SJSA1 (cell line): ENCODE measurements at regions not wholly inside any gene's neighbourhood (a gene's known extent, or its start where the extent isn't known, plus 50 kb on each side); places are given as distances from the start of the nearest gene placed in this dataset.

Experiments
- DNase-seq, 2 experiments: peaks; one replicate each; pipeline ENCODE4 v3.0.0-alpha.2; 2015 to 2020; ENCODE audit warnings: low spot score in 2 of 2, low read depth in 1 of 2
- H3K27ac ChIP-seq: fragments of 250-450 bp; sonication (Bioruptor Pico); 2 replicates; pipeline ENCODE4 v1.5.1; 2020; ENCODE audit warnings: mild to moderate bottlenecking, moderate library complexity
- H3K27me3 ChIP-seq: fragments of 250-450 bp; sonication (Bioruptor Pico); replicated peaks from 2 replicates; pipeline ENCODE4 v1.5.1; 2020; ENCODE audit warnings: mild to moderate bottlenecking, moderate library complexity
- H3K36me3 ChIP-seq: fragments of 250-450 bp; sonication (Bioruptor Pico); 2 replicates; pipeline ENCODE4 v1.5.1; 2020; ENCODE audit warnings: mild to moderate bottlenecking
- H3K4me1 ChIP-seq: fragments of 250-450 bp; sonication (Bioruptor Pico); replicated peaks from 2 replicates; pipeline ENCODE4 v1.6.1; 2021; ENCODE audit warnings: mild to moderate bottlenecking
- H3K4me3 ChIP-seq: fragments of 250-450 bp; sonication (Bioruptor Pico); 2 replicates; pipeline ENCODE4 v1.5.1; 2020; ENCODE audit warnings: mild to moderate bottlenecking
- H3K9me3 ChIP-seq: fragments of 250-450 bp; sonication (Bioruptor Pico); replicated peaks from 2 replicates; pipeline ENCODE4 v1.5.1; 2020; ENCODE audit warnings: mild to moderate bottlenecking

GRCh38 chr7:47103498-47104205, 478.3 kb downstream of the TNS3 start:
- DNase-seq, result no peak
- Histone ChIP-seq H3K4me3 (no peak overlapping the region), H3K9me3 (no peaks in the 10 kb centered on the region), H3K4me1 (no peaks in the 10 kb centered on the region), H3K27ac (no peak overlapping the region), H3K36me3 (no peaks in the 10 kb centered on the region), H3K27me3 (no peaks in the 10 kb centered on the region)

DNA sequence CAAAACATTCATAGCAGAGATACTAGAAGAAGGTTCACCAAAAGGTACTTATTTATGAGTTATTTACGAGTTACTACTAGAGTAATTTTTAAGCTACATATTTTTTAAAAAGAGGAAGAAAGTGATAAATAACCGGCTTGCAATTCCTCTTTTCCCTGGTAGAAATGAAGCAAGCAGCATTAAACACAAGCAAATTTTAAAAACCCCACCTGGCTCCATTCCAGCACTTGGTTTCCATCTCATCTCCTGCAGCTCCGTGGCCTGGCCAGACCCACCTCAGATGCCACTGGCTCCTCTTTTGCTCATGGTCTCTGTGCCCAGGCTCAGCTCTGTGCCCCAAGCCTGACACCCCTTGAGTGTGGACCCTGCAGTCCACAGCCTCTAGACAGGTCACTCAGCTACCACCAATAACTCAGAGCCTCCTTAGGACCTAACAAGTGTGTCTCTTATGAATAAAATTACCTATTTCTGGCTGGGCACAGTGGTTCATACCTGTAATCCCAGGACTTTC, 479.5 kb downstream of the TNS3 start:
- no peaks in the 10 kb centered on the region for H3K4me1 ChIP-seq
- no peak overlapping the region for H3K4me3 ChIP-seq
- no peak overlapping the region for H3K27ac ChIP-seq
- DNase-seq, result no peak
- no peaks in the 10 kb centered on the region for H3K36me3 ChIP-seq
- no peaks in the 10 kb centered on the region for H3K9me3 ChIP-seq
- H3K27me3 ChIP-seq, result no peaks in the 10 kb centered on the region

DNA sequence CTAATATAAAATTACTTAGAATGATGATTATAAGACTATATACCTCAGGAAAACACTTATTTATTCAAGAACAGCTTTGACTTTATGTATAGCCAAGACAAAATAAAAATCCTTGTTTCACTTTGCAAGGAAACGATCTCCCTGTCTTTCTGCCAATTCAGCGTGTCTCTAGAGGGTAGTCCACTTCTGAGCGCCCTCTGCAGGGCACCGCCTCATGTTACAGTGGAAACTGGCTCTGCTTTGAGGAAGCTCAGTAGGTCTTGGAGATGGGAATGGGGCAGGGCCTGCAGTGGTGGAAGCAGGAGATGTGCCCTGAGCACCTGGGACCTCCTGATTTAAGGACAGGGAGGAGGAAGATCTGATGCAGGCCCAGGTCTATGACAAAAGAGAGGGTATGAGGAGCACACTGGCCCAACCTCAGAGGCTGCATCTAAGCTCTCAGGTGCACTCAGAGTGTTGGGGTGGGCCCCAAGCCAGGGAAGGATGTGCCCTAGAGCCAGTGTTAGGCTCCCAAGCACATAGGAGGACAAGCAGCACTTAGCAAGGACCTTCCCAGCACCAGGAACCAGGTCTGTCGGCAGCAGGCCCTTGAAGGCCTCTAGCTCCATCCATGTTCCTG, 481.0 kb downstream of the TNS3 start:
- H3K4me3 ChIP-seq, result no peak overlapping the region
- no peaks in the 10 kb centered on the region for H3K27me3 ChIP-seq
- H3K9me3 ChIP-seq, result no peaks in the 10 kb centered on the region
- H3K27ac ChIP-seq, result no peak overlapping the region
- H3K36me3 ChIP-seq, result no peaks in the 10 kb centered on the region
- H3K4me1 ChIP-seq, result no peaks in the 10 kb centered on the region
- peak; percentile 47 to 61 for DNase-seq

DNA sequence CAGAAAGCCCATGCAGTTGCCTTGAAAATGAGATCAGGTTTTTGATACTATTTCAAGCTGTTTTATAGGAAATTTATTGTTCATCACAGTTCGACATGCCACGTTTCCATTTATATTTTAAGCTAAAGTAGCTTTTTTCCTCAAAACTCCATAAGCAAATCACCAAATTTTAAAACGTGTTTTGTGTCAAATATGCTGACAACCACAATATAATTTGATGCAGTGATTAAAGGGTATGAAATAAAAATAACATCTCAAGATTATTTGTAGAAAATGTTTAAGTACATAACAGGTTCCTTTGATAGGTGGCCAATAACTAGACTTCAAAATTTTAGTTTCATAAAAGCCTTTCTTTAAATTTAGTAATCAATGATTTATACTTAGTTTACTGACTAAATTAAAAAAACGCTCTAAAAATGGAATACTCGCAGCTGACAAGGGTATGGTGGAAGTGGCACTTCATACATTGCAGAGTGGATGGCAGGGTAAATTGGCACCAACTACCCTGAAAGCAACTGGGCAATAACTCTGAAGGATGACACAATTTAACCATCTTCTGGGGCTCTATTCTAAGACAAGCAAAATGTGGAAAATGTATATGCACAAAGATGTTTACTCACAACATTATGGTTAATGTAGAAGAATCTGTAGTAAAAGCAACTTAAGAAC, 481.6 kb downstream of the TNS3 start:
- Histone ChIP-seq H3K4me3 (no peak overlapping the region), H3K9me3 (no peaks in the 10 kb centered on the region), H3K4me1 (no peaks in the 10 kb centered on the region), H3K36me3 (no peaks in the 10 kb centered on the region), H3K27me3 (no peaks in the 10 kb centered on the region), H3K27ac (no peak overlapping the region)
- DNase-seq, result no peak

- DNase-seq, result no peak
- H3K4me3 ChIP-seq, result no peak overlapping the region
- 0 out of 2 replicates have a peak, but pooled peaks cover 2% of the 10 kb centered on the region for H3K9me3 ChIP-seq
- H3K4me1 ChIP-seq, result no peaks in the 10 kb centered on the region
- H3K27me3 ChIP-seq, result no peaks in the 10 kb centered on the region
- no peak overlapping the region for H3K27ac ChIP-seq
- H3K36me3 ChIP-seq, result no peaks in the 10 kb centered on the region
Measured at GRCh38 chr7:47097431-47097830, 484.5 kb downstream of the TNS3 start.

GRCh38 chr7:47095946-47096345, 486.0 kb downstream of the TNS3 start:
- H3K36me3 ChIP-seq, result no peaks in the 10 kb centered on the region
- 0 out of 2 replicates have a peak, but pooled peaks cover 2% of the 10 kb centered on the region for H3K9me3 ChIP-seq
- no peaks in the 10 kb centered on the region for H3K4me1 ChIP-seq
- DNase-seq, result no peak
- H3K27ac ChIP-seq, result no peak overlapping the region
- no peak overlapping the region for H3K4me3 ChIP-seq
- H3K27me3 ChIP-seq, result no peaks in the 10 kb centered on the region

DNA sequence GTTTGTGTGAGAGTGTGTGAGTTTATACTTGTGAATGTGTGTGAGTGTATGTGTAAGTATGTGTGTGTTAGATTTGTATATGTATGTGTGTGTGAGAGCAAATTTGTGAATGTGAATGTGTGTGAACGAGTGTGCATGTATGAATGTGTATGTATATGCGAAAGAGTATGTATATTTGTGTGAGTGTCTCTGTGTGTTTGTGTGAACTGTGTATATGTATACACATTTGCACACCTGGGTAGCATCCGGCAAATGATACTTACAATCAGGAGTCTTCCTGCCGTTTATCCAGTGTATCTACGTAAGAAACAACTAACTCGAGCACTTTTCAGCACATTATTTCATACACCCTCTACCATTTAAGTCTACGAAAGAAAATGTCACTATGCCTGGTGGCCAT, 487.4 kb downstream of the TNS3 start:
- Histone ChIP-seq H3K9me3 (0 out of 2 replicates have a peak, but pooled peaks cover 2% of the 10 kb centered on the region), H3K27me3 (no peaks in the 10 kb centered on the region), H3K4me1 (no peaks in the 10 kb centered on the region), H3K27ac (no peak overlapping the region), H3K4me3 (no peak overlapping the region), H3K36me3 (no peaks in the 10 kb centered on the region)
- no peak for DNase-seq

GRCh38 chr7:47093320-47094234, 488.3 kb downstream of the TNS3 start:
- no peaks in the 10 kb centered on the region for H3K27me3 ChIP-seq
- H3K27ac ChIP-seq, result no peak overlapping the region
- 0 out of 2 replicates have a peak, but pooled peaks cover 2% of the 10 kb centered on the region for H3K9me3 ChIP-seq
- H3K36me3 ChIP-seq, result no peaks in the 10 kb centered on the region
- no peak overlapping the region for H3K4me3 ChIP-seq
- H3K4me1 ChIP-seq, result 0 out of 2 replicates have a peak, but pooled peaks cover 1% of the 10 kb centered on the region
- no peak for DNase-seq

DNA sequence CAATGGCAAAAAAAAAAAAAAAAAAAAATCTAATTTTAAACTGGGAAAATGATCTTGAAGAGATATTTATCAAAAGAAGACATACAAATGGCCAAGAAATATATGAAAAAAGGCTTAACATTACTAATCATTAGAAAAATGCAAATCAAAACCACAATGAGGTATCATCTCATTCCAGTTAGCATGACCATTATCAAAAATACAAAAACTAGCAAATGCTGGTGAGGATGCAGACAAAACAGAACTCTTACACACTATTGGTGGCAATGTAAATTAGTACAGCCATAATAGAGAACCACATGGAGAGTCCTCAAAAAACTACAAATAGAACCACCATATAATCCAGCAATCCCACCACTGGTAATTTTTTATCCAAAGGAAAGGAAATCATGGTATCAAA, 489.6 kb downstream of the TNS3 start:
- no peak overlapping the region for H3K4me3 ChIP-seq
- no peak overlapping the region for H3K27ac ChIP-seq
- H3K9me3 ChIP-seq, result 0 out of 2 replicates have a peak, but pooled peaks cover 2% of the 10 kb centered on the region
- no peak for DNase-seq
- 0 out of 2 replicates have a peak, but pooled peaks cover 2% of the 10 kb centered on the region for H3K4me1 ChIP-seq
- H3K36me3 ChIP-seq, result no peaks in the 10 kb centered on the region
- H3K27me3 ChIP-seq, result no peaks in the 10 kb centered on the region

GRCh38 chr7:47091141-47091540, 490.8 kb downstream of the TNS3 start:
- H3K27me3 ChIP-seq, result no peaks in the 10 kb centered on the region
- 0 out of 2 replicates have a peak, but pooled peaks cover 2% of the 10 kb centered on the region for H3K9me3 ChIP-seq
- no peaks in the 10 kb centered on the region for H3K36me3 ChIP-seq
- H3K4me1 ChIP-seq, result 0 out of 2 replicates have a peak, but pooled peaks cover 2% of the 10 kb centered on the region
- H3K4me3 ChIP-seq, result no peak overlapping the region
- H3K27ac ChIP-seq, result no peak overlapping the region
- no peak for DNase-seq

- no peaks in the 10 kb centered on the region for H3K36me3 ChIP-seq
- no peak for DNase-seq
- H3K4me1 ChIP-seq, result peaks cover 2% of the 10 kb centered on the region; the same call in 1 of the 2 replicates
- H3K4me3 ChIP-seq, result no peak overlapping the region
- no peaks in the 10 kb centered on the region for H3K27me3 ChIP-seq
- H3K27ac ChIP-seq, result no peak overlapping the region
- H3K9me3 ChIP-seq, result 0 out of 2 replicates have a peak, but pooled peaks cover 2% of the 10 kb centered on the region
Measured at GRCh38 chr7:47089461-47089860, 492.4 kb downstream of the TNS3 start.

DNA sequence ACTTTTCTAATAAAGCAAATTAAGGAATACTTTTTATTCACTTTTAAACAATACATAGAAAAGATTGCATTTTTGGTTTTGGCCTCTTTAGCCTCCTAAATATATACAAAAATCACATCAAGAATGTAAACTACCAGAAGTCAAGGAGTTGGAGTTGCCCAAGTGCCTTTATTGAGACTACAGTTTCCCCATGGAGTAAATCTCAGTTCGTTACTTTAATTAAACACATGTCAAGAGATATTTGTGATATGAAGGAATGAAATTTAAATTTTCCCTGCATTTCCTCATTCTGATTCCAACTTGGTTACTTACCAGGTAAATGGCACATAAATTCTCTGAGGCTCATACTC, 492.9 kb downstream of the TNS3 start:
- no peak overlapping the region for H3K27ac ChIP-seq
- no peaks in the 10 kb centered on the region for H3K9me3 ChIP-seq
- peaks cover 3% of the 10 kb centered on the region for H3K4me1 ChIP-seq
- no peaks in the 10 kb centered on the region for H3K36me3 ChIP-seq
- no peaks in the 10 kb centered on the region for H3K27me3 ChIP-seq
- no peak overlapping the region for H3K4me3 ChIP-seq
- no peak for DNase-seq

GRCh38 chr7:47088329-47089067, 493.4 kb downstream of the TNS3 start:
- H3K27ac ChIP-seq, result no peak overlapping the region
- DNase-seq, result peak; percentile 50 to 63
- no peaks in the 10 kb centered on the region for H3K9me3 ChIP-seq
- peaks cover 8% of the 10 kb centered on the region for H3K4me1 ChIP-seq
- no peaks in the 10 kb centered on the region for H3K27me3 ChIP-seq
- H3K36me3 ChIP-seq, result no peaks in the 10 kb centered on the region
- no peak overlapping the region for H3K4me3 ChIP-seq
